ENCODE measurements at regions not wholly inside any gene's neighbourhood (a gene's known extent, or its start where the extent isn't known, plus 50 kb on each side); places are given as distances from the start of the nearest gene placed in this dataset.

- no peak for TF ChIP-seq CTCF (IDR thresholded peaks at IDR 0.05; ENCODE audit: borderline replicate concordance, extremely low read depth, low read length, poor library complexity, severe bottlenecking)
- no peak for TF ChIP-seq EZH2 (IDR thresholded peaks at IDR 0.05; ENCODE audit: borderline replicate concordance, low read depth, low read length, severe bottlenecking)
Measured at GRCh38 chr16:87173294-87173893, 143.8 kb downstream of the C16orf95 start.
